SKM-1 treated with dmso at 0.1 percent for 144 hours (cell line): ENCODE measurements at regions not wholly inside any gene's neighbourhood (a gene's known extent, or its start where the extent isn't known, plus 50 kb on each side); places are given as distances from the start of the nearest gene placed in this dataset.

Source experiments
- DNase-seq: peaks from one replicate; lab custom pipeline; 2025; ENCODE audit not compliant: unreplicated experiment; lab: John Stamatoyannopoulos, UW

DNA sequence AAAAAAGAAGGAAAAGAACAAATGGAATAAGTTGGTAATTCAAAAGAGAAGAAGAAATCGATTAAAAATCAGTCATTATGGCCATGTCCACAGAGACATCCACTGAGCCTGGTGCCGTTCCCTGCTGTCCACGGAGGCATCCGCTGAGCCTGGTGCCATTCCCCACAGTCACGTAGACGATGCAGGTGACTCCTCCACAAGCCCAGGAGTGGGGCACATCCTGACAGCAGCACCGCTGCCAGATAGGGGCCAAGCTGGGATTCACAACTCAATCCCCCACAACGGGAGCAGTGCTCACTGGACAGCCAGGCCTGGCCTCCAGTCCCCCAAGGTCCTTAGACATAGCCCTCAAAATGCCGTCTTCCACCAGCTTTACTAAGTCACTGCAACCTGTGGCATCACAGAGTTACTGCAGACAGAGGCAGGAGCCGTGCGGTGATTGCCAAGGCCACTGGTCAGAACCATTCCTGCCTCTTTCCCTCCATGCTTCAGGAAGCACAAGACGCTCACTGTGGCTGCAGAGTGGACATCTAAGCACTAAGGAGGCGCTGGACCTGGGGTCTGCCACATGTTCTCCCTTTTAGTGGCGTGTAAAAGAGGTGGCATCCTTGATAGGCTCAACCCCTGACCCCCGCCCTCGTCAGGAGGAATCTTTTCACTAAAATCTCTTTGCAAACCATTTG, 131.5 kb upstream of the SPACA7 start:
- no peak for DNase-seq

DNA sequence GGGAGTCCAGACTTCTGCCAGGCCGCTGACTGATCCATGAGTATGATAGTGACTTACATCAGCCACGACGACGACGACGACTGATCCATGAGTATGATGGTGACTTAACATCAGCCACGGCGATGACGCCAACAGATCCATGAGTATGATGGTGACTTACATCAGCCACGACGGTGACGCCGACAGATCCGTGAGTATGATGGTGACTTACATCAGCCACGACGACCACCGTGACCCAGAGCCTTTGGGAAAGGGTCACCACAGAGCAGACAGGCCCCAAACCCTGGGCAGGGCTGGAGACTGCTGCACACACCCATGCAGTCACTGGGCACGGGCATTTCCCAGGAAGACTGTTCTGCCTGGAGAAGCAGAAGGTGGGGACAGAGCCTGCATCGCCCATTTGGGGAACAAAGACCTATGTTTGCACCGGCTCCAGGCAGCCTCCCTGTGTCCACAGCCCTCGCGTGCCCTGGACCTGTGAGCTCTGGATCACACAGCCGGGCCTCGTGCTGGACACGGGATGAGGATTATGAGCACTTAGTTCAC, 130.9 kb upstream of the SPACA7 start:
- DNase-seq: no peak

DNA sequence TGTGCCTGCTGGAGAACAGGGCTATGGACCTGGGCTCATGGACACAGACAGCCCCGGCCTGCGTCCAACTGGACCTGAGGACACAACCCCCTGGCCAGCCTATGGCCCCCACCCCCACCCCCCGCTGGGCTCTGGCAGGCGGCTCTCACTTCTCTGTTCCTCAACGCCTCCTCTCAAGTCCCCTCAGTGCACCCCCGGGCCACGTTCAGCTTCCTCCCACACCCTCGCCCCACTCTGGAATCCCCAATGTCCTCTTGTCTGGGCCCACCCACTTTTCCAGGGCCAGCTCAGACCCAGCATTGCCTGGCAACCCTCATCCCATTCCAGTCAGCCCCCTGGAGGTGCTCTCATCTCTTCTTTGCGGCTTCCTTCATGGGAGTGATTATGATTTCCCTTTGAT, 130.2 kb upstream of the SPACA7 start:
- no peak for DNase-seq

DNA sequence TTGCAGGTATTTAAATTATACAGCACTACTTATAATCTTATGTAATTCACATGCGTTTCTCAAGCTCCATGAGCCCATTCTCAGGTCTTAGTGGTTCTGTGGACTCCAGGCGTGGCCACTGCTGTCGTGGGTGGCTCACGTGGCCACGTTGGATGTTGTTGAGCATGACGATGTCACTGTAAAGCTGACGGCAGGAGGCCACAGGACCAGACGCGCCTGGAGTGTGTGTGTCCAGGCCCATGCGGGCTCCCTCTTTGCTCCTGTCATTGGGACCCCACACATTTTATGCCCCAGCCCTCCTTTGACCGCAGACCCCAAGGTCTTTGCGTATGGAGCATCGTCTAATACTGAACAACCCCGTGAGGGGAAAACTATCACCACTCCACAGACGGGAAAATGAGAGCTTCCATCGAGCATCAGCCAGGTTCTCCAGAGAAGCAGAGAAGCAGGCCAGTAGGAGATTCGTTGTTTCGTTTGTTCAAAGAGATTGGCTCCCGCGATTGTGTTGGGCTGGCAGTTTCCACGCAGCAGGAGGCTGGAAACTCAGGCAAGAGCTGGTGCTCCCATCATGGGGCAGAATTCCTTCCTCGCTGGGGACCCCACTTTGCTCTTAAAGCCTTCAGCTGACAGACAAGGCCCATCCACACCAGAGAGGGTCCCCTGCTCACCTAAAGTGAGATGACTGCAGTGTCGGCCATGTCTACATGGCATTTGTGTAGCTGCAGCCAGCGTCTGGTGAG, 129.3 kb upstream of the SPACA7 start:
- no peak for DNase-seq

DNA sequence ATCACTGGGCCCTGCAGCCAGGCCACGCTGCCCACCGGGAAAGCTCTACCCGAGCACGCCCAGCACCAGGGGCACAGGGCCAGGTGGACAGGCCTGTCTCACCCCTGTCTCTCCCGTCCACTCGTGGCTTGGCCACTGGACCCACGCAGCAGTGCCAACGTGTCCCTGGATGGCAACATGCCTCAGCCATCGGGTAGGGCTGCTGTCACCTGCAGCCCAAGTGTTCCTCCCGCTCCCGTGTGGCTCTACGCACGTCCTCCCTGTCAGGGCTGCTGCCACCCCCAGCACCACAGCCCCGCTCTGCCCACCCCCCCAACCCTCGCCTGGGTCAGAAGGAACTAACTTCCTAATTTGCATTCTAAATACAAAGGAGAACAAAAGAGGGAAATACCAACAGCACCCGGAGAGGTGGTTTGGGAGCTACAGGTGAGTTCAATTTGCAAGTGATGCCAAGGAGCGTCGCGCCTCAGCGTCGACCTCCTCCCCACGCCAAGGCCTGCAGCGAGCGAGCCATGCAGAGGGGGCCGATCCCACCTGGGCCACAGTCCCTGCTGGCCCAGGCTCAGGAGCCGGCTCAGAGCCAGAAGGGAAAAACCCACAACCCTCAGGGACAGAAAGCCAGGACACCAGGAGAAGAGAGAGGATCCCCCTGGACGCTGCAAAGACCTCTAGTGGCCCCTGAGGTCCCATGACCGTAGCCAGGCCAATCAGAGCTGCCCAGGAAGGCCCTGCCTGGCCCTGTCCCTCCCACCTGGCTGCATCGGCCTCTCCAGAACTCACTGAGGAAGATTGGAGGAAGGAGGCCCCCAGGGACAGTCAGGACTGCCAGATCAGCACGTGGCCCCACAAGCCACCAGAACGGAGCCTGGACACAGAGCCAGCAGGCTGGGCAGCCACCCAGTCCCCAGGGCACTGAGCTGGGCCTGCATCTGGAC, 128.4 kb upstream of the SPACA7 start:
- no peak for DNase-seq

DNA sequence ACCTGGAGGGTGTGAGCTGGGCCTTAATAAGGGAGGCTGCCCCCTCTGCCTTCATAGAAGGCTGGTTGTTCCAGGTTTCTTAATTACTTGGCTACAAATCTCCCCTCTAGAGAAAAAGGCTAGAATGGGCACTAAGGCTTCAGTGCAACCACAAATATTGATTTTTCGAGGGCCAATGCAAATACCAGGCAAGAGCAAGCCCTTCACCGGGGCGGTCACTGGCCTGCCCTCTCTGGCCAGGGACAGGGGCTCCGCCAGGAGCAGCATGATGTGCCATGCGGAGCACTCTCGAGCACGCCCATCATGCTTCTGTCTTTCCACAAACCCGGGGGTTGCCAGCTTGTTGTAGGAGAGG, 127.8 kb upstream of the SPACA7 start:
- DNase-seq: no peak

DNA sequence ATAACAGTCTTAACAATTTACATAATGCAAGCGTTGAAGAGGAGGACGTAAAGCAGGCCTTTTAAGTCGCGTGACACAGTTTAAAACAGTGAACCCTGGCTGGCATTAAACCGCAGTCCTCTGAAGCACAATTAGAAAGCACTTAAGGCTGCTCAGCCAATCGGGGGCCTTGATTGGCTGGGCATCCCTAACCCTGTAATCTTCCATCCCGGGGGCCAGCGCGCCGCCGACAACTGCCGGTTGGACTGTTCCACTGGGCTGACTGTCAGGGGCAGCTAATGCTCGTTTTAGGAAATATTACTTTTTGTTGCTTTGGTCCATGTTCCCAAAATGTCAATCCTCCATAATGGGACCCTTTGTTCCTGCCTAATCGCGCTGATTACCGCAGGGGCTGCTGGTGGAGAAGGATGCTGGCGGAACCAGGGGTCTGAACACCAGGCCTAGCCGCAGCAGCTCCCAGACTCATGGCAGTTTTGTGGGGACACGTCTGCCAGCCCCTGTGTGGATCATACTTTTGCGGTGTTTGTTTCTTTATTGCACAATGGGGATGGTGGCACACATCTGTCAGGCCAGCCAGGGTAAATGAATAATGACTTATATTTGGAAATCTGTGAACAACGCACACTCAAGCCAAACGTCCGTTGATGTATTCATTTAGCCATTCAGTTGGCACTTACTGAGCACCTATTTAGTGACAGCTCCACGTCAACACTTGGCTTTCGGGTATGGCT, 127.1 kb upstream of the SPACA7 start:
- DNase-seq: no peak

DNA sequence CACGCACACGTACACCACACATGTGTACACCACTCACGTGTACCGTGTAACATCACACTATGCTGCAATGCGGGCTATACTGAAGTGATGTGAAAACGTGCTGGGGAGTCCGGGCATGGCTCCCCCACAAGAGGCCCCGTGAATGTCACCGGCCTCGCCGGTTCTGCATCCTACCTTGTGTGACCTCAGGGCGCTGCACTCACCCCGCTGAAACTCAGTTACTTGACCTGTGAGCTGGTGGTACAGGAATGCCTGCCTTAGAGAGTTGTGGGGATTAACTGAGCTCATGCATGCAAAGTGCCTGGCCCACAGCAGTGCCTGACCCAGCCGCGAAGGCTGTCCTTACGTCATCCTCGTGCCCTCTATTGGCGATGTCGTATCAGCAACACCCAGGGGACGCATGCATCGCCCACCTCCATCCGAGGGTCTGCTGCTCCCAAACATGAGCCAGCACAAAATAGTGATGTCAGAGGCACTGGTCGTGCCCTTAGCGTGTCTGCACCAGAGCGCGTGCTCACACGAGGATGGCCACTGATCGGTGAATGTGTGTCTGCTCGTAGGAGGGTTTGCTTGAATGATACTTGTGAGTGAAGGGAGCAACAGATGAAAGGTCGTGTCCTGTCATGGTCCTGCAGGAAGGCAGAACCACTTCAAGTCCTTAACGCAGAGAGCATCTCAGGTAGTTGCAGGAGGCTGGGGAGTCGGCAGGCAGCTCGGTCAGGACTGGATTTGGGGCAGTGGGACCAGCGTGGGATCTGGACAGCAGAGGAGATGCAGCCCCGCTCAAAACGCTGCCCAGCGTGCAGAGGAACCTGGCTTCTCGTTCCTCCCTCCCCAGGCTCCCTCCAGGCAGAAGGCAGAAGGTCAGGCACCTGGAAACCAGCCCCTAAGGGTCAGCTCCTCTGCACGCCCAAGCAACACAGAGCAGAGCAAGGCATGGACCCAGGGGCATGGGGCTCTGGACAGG, 126.2 kb upstream of the SPACA7 start:
- no peak for DNase-seq

DNA sequence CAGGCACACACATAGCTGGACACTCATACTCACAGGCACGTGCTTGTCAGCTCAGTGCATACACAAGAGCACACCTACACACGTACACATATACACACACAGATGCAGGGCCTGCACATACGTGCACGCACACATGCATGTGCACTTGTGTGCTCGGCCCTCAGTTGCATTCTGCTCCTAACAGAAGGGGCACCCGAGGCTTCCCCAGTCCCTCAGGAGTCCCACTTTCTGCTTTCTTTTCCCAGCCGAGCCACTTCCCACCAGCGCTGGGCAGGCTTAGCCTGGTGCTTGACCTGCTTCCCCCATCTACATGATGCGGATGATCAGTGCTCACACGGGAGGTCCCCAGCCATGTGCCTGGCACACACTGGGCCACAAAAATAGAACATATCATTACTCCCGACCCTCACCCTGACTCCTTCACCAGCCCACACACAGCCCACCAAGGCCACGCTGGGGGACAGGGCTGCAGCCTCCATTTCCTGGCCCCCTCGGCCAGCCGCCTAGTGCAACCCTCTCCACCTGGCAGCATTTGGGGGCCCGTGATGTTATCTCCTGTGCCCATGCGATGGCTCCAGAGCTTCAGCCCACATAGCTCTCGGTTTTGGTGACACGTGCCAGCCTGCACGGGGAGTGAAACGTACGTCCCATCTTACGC, 125.2 kb upstream of the SPACA7 start:
- no peak for DNase-seq

DNA sequence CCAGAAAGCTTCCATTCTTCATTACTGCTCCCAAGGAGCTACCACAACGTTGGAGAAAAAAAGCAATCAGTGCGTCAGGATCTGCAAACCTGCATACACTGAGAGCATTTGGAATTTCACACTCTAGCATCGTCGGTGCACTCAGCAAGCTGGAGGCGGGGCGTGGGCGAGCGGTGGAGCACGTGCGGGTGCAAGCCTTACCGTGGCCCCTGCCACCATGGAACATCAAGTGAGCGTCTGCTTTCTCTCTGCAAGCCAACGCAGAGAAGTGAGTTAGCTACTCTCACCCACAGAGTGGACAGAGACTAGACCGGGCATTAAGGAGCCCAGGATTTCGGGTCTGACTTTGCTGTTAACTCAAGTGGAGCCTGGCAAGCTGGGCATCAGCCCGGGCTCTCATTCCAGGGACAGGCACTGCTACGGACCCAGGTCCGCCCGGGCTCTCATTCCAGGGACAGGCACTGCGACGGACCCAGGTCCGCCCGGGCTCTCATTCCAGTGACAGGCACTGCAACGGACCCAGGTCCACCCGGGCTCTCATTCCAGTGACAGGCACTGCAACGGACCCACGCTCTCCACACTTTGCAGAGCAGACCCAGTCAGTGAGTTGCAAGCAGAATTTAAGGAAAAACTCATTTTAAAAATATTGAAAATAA, 124.1 kb upstream of the SPACA7 start:
- no peak for DNase-seq

DNA sequence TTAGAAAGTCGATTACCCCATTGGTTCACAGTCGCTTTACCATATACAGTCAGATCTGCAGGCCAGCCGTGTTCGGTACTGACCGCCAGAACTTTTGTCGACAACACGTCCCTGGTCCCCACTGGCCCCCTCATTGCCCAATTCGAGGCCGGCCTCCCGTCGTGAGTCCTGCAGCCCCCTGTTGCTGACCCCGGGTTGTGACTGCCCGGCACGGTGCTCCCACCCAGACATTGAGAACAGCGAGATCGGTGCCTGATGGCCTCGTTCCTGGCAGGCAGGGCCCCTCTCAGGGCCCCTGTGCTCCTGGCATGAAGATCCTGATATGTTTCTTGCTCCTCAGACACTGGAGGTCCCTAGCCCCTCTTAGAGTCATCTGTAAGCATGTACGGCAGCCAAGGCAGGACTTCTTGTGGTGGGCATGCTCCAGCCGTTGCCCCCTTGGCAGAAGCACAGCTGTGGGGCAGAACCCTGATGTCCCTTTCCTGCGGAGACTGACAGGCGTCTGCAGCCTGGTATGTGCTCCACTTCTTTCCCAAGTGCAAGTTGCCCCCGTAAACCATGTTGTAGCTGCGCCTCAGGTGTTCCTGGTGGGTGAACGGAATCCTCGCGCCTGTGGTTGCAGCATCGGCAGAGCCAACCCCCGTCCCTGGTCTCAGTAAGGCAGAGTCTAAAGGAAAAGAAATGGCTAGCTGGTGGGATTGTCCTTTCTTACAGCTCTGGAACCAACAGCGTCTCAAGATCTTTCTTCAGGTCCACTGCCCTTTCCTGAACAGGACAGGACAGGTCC, 123.2 kb upstream of the SPACA7 start:
- no peak for DNase-seq

DNA sequence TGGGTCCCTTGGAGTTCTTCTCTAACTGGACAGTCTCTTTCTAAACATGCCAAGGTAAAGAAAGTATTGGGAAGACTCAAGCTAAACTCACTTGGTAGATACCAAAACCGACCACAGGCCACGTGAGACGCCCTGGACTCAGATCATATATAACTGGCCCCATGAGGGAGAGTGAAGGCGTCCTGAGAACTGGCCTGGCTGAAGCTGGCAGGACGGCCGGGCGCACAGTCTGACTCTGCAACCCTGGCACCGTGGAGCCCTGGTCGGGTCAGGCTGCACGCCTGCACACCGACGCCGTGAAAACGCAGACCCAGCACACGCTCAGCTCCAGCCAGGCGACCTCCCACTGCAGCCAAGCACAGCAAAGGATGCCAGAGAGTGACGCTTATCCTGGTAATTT, 122.5 kb upstream of the SPACA7 start:
- DNase-seq: no peak

DNA sequence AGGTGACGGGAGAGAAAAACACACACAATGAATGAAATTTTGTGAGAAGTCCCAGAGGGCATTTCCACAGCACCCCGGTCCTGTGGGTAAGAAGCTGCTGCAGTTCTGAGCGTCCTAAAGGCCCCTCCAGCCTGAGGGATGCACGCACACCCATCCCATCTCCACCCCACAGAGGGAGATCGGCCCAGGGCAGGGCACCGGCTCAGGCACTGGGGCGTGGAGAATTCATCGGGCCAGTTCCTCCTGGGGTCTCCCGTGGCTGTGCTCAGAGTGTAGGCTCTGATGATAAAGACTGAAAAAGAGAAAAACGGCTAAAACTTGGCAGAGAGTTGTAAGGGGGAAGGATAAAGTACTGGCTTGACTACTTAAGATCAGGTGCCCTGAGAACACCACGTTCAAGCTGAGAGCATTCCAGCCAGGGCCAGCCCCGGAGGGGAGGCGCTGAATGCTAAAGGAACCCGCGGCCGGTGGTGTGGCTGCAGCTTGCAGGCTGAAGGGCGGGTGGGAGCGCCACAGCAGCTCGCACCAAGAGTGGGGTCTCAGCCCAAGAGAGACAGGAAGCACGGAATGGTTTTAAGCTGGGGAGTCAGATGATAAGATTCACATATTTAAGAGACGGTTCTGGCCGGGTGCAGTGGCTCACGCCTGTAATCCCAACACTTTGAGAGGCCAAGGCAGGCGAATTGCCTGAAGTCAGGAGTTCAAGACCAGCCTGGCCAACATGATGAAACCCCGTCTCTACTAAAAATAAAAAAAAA, 121.9 kb upstream of the SPACA7 start:
- DNase-seq: no peak

DNA sequence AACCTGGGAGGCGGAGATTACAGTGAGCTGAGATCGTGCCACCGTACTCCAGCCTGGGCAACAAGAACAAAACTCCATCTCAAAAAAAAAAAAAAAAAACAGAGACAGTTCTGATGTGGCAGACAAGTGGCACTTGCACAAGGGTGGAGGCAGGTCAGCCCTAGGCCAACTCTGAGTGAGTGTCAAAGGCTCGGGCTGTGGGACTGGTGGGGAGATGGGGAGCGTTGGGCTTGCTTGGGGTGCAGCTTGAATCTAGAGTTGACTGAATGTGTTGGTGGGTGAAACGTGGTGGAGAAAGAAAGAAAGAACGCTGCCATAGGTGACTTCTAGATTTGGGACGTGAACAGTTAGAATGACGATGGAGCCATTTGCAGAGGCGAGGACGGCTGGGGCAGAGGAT, 121.3 kb upstream of the SPACA7 start:
- DNase-seq: no peak

DNA sequence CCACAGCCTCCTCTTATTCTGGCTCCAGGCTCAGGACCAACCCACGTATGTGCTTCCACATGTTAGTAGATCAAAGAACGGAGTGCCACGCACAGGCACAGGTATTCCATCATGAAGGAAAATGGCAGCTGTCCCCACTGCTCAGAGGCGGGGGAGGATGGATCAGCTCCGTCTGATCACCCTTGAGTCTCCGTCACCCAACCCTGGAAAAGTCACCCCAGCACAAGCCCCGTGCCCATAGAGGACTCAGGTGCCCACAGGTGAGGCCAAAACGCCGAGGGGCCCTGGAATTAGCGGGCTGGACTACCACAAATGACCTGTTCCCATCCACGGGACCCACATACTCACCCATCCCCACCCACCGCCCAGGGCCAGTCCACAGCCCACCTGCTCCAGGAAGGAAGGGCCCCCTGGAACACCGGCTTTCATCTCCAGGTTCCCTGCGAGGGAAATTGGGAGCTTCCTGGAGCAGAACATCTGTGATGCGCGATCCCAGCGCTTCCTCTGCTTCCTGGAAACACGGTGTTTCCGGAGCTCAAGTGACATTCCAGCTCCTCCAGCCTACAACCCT, 120.5 kb upstream of the SPACA7 start:
- DNase-seq: no peak

DNA sequence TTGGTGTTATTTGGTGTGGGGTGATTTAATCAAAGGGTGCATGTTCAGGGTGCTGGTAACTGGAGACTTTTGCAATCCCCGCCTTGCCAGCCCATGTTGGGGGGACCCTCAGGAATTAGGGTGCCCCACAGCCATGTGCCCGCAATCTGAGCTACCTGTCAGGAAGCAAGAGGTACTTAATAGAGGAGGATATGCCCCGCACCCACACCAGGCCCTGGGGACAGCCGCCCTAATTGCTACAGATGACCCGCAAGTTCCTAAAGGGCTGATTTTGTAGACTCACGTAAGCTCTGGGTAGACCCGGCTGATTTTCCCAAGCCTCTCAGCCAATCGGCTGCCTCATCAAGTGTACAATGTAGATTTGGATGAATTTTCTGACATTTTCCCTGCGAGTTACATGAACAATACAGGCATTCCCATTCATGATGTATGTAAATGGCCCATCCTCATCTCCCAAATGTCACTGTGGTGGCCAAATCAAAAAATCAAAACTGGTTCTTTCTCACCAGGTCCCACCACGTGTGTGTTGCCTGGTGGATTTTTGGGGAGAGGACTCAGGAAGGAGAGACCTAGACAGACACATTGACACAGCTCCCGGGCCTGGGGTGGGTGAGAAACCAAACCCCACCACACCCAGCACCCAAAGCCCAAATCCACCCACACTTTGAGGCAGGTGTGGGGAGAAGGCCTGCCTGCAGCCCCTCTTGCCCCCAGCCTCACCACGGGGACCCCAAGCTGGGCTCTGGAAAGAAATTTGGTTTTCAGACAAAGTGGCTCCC, 119.2 kb upstream of the SPACA7 start:
- no peak for DNase-seq
